Adipocyte (in vitro differentiated cells): ENCODE measurements at regions not wholly inside any gene's neighbourhood (a gene's known extent, or its start where the extent isn't known, plus 50 kb on each side); places are given as distances from the start of the nearest gene placed in this dataset.
"Not testable (repeated sequence)": the region's sequence is repeated elsewhere in the genome, so short reads cannot be mapped to it uniquely, and the experiment has no call there.

Experiments
- DNase-seq: peaks from one replicate; pipeline ENCODE4 v3.0.0-alpha.2; 2015; ENCODE audit warnings: low read depth
- H3K27me3 ChIP-seq: replicated peaks from 2 replicates; pipeline ENCODE4 v1.7.0; 2013; ENCODE audit warnings: mild to moderate bottlenecking, low read length, moderate library complexity; ENCODE audit not compliant: control insufficient read depth, insufficient read depth
- H3K36me3 ChIP-seq: 2 replicates; pipeline ENCODE4 v1.7.0; 2013; ENCODE audit warnings: low read length, mild to moderate bottlenecking, moderate library complexity; ENCODE audit not compliant: control insufficient read depth, insufficient read depth, severe bottlenecking
- H3K4me1 ChIP-seq: 2 replicates; pipeline ENCODE4 v1.7.0; 2013; ENCODE audit warnings: mild to moderate bottlenecking, low read length, moderate library complexity; ENCODE audit not compliant: control insufficient read depth, insufficient read depth
- H3K4me3 ChIP-seq: 2 replicates; pipeline ENCODE4 v1.7.0; 2013; ENCODE audit warnings: mild to moderate bottlenecking, low read length, moderate library complexity
- H3K9ac ChIP-seq: 2 replicates; pipeline ENCODE4 v1.7.0; 2013; ENCODE audit warnings: mild to moderate bottlenecking, low read length, moderate library complexity
- H3K9me3 ChIP-seq: 2 replicates; pipeline ENCODE4 v1.7.0; 2013; ENCODE audit warnings: mild to moderate bottlenecking, low read length, moderate library complexity; ENCODE audit not compliant: control insufficient read depth

- Histone ChIP-seq H3K4me3 (no peak overlapping the region), H3K4me1 (no peaks in the 10 kb centered on the region), H3K27me3 (no peaks in the 10 kb centered on the region), H3K36me3 (no peaks in the 10 kb centered on the region), H3K9ac (no peak overlapping the region), H3K9me3 (no peaks in the 10 kb centered on the region)
- DNase-seq: no peak
Measured at GRCh38 chr2:173713904-173714555, 251.1 kb downstream of the SP3 start.

GRCh38 chr2:173715441-173715840 lies 249.7 kb downstream of the SP3 start:
- DNase-seq: no peak
- Histone ChIP-seq H3K36me3 (no peaks in the 10 kb centered on the region), H3K27me3 (no peaks in the 10 kb centered on the region), H3K4me1 (peaks cover 4% of the 10 kb centered on the region), H3K4me3 (no peak overlapping the region), H3K9me3 (no peaks in the 10 kb centered on the region), H3K9ac (no peak overlapping the region)

GRCh38 chr2:173716458-173717052 lies 248.6 kb downstream of the SP3 start:
- H3K9ac ChIP-seq: no peak overlapping the region
- no peaks in the 10 kb centered on the region for H3K9me3 ChIP-seq
- no peaks in the 10 kb centered on the region for H3K27me3 ChIP-seq
- no peak overlapping the region for H3K4me3 ChIP-seq
- no peak for DNase-seq
- H3K4me1 ChIP-seq: peaks cover 8% of the 10 kb centered on the region
- no peaks in the 10 kb centered on the region for H3K36me3 ChIP-seq

DNA sequence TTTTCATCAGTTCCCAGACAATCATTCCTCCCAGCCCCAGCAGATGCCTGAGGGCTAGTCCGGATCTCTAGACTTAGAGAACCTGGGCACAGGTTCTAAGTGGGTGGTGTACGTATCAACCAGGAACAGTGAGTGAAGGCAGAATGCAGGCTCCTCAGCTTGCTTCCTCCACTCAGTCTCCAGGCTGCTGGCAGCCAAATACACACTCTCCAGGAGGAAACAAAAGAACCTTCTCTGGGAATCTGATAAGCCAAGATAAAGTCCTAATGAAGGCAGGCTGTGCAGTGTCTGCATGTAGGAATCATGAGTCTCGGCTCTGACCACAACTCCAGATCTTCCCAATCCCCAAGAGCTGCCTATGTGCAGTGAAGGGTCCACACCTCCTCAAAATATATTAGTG lies 245.7 kb downstream of the SP3 start:
- Histone ChIP-seq H3K27me3 (no peaks in the 10 kb centered on the region), H3K9me3 (no peaks in the 10 kb centered on the region), H3K36me3 (no peaks in the 10 kb centered on the region), H3K9ac (no peak overlapping the region), H3K4me3 (no peak overlapping the region), H3K4me1 (peaks cover 13% of the 10 kb centered on the region)
- DNase-seq: no peak

DNA sequence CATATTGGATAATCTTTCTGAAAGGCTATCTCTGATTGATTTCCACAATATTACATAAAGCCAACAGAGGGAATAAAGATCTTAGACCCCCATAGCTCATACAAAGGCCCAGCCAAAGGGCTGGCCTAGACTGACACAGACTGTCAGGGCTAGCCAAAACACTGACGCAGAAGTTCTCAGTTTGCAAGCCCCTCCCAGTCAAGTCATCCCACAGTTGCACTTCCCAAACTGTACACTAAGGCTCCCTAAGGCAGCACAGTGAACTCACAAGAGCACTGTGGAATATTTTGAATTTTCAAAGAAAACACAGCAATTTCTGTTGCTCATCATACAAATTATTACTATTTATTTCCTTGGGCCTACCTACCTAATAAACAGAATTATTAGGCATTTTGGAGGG lies 244.9 kb downstream of the SP3 start:
- H3K4me1 ChIP-seq: peaks cover 13% of the 10 kb centered on the region
- H3K27me3 ChIP-seq: no peaks in the 10 kb centered on the region
- no peaks in the 10 kb centered on the region for H3K36me3 ChIP-seq
- DNase-seq: no peak
- H3K9me3 ChIP-seq: no peaks in the 10 kb centered on the region
- H3K9ac ChIP-seq: no peak overlapping the region
- no peak overlapping the region for H3K4me3 ChIP-seq

- no peaks in the 10 kb centered on the region for H3K36me3 ChIP-seq
Measured at GRCh38 chr2:173734797-173735196, 230.4 kb downstream of the SP3 start.

DNA sequence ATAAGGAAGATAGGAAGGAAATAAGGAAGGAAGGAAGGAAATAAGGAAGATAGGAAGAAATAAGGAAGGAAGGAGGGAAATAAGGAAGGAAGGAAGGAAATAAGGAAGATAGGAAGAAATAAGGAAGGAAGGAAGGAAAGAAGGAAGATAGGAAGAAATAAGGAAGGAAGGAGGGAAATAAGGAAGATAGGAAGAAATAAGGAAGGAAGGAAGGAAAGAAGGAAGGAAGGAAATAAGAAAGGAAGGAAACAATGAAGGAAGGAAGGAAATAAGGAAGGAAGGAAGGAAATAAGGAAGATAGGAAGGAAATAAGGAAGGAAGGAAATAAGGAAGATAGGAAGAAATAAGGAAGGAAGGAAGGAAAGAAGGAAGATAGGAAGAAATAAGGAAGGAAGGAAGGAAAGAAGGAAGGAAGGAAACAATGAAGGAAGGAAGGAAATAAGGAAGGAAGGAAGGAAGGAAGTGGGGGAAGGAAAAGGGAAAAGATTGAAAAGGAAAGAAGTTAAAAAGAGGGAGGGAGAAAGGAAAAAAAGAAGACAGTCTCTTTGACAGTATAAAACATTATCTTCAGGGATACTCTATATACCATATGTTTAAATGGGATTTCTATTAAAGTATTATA lies 227.1 kb downstream of the SP3 start:
- not testable (repeated sequence) for DNase-seq, H3K9ac ChIP-seq, H3K4me3 ChIP-seq, H3K9me3 ChIP-seq, H3K36me3 ChIP-seq, H3K27me3 ChIP-seq
- H3K4me1 ChIP-seq: peaks cover 24% of the 10 kb centered on the region

More at GRCh38 chr2:173734797-173735196, 230.4 kb downstream of the SP3 start:
- no peaks in the 10 kb centered on the region for H3K27me3 ChIP-seq
- H3K9ac ChIP-seq: no peak overlapping the region
- DNase-seq: no peak
- no peaks in the 10 kb centered on the region for H3K9me3 ChIP-seq
- H3K4me1 ChIP-seq: peaks cover 24% of the 10 kb centered on the region
- H3K4me3 ChIP-seq: no peak overlapping the region

DNA sequence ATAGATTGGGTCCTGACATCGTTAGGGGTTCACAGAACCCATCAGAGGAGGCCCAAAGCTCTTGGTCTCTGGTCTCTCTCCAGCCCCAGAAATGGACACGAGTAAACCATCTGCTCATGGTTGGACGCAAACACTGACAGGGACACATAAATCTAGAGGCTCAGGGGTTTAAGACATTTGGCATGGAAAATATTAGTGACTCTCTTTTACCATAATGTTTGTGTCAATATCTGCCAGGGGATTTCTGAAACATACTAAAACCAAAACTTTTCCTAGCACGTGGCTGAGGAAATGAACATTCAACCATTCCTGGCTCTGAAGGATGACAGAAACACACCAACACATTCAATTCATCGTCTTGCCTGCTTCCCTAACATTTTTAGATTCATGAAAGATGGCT lies 226.2 kb downstream of the SP3 start:
- H3K36me3 ChIP-seq: no peaks in the 10 kb centered on the region
- H3K9ac ChIP-seq: no peak overlapping the region
- peaks cover 15% of the 10 kb centered on the region for H3K4me1 ChIP-seq
- H3K27me3 ChIP-seq: no peaks in the 10 kb centered on the region
- H3K9me3 ChIP-seq: no peaks in the 10 kb centered on the region
- DNase-seq: no peak
- H3K4me3 ChIP-seq: no peak overlapping the region

GRCh38 chr2:173740639-173741038 lies 224.5 kb downstream of the SP3 start:
- H3K4me1 ChIP-seq: no peaks in the 10 kb centered on the region
- H3K36me3 ChIP-seq: no peaks in the 10 kb centered on the region
- no peaks in the 10 kb centered on the region for H3K9me3 ChIP-seq
- no peak overlapping the region for H3K9ac ChIP-seq
- no peak overlapping the region for H3K4me3 ChIP-seq
- no peaks in the 10 kb centered on the region for H3K27me3 ChIP-seq
- no peak for DNase-seq

GRCh38 chr2:173741759-173742158 lies 223.4 kb downstream of the SP3 start:
- H3K27me3 ChIP-seq: no peaks in the 10 kb centered on the region
- DNase-seq: no peak
- no peak overlapping the region for H3K9ac ChIP-seq
- H3K9me3 ChIP-seq: no peaks in the 10 kb centered on the region
- H3K4me1 ChIP-seq: no peaks in the 10 kb centered on the region
- H3K4me3 ChIP-seq: no peak overlapping the region
- no peaks in the 10 kb centered on the region for H3K36me3 ChIP-seq

- H3K4me3 ChIP-seq: no peak overlapping the region
- no peak overlapping the region for H3K9ac ChIP-seq
- no peaks in the 10 kb centered on the region for H3K9me3 ChIP-seq
- H3K4me1 ChIP-seq: no peaks in the 10 kb centered on the region
- H3K36me3 ChIP-seq: no peaks in the 10 kb centered on the region
- no peak for DNase-seq
- H3K27me3 ChIP-seq: no peaks in the 10 kb centered on the region
Measured at GRCh38 chr2:173747035-173747434, 218.1 kb downstream of the SP3 start.
